ENCODE measurements at regions not wholly inside any gene's neighbourhood (a gene's known extent, or its start where the extent isn't known, plus 50 kb on each side); places are given as distances from the start of the nearest gene placed in this dataset.

DNA sequence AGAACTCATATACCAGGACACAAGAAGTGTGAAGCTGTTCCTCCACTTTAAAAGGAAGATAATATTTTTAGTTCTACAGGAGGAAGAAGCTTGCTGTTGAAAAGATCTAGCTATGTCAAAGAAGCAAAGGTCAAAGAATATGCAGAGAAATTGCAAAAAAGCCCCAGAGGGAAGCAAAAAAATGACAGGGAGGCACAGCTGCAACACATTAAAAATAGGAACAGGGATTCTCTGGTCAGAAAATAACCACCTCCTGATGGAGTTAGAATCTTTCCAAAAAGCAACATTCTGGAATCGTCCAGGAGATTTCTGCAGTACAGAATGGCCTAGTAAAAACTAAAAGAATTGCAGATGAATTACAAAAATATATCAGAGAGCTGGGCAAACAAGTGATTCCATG, 238.9 kb upstream of the PRMT6 start:
- intact Hi-C loops (cut with micrococcal nuclease), result no loop called here
- Histone ChIP-seq H3K36me3 (replicated peaks in 1 of 2; ENCODE audit: control extremely low read depth in 1 of 2, control insufficient read depth in 1 of 2, extremely low read depth in 1 of 2, insufficient read depth in 2 of 2, low read length in 1 of 2) (no peaks in the 10 kb centered on the region), H3K27ac (ENCODE audit: low read length in 2 of 2) (no peak overlapping the region), H3K9me3 (ENCODE audit: control extremely low read depth in 1 of 3, control insufficient read depth in 2 of 3, insufficient read depth in 1 of 3, low read length in 2 of 3) (no peaks in the 10 kb centered on the region), H3K4me2 (replicated peaks; ENCODE audit: low read depth, low read length, poor library complexity, severe bottlenecking) (no peak overlapping the region), H3K4me3 (ENCODE audit: control extremely low read depth in 1 of 5, extremely low read depth in 1 of 5, insufficient read depth in 1 of 5, low read depth in 2 of 5, low read length in 4 of 5) (no peak overlapping the region), H4K20me1 (ENCODE audit: control insufficient read depth, insufficient read depth, low read length, poor library complexity, severe bottlenecking) (no peaks in the 10 kb centered on the region), H2AFZ (ENCODE audit: insufficient read depth, low read depth, low read length, poor library complexity, severe bottlenecking) (no peak overlapping the region), H3K4me1 (ENCODE audit: control insufficient read depth in 2 of 2, insufficient read depth in 2 of 2, low read length in 2 of 2) (no peaks in the 10 kb centered on the region), H3K27me3 (replicated peaks in 1 of 4; ENCODE audit: control extremely low read depth in 1 of 4, control insufficient read depth in 3 of 4, insufficient read depth in 4 of 4, low read length in 3 of 4) (no peaks in the 10 kb centered on the region), H3K9ac (ENCODE audit: low read length) (no peak overlapping the region), H3K79me2 (ENCODE audit: control insufficient read depth, insufficient read depth, low read length) (no peaks in the 10 kb centered on the region)
- POLR2A ChIA-PET, result no interaction called here
- TF ChIP-seq EZH2 (IDR thresholded peaks at IDR 0.05; ENCODE audit: borderline replicate concordance, insufficient read depth, low read depth, low read length, poor library complexity, severe bottlenecking), result no peak
- TF ChIP-seq, protein P1, sequence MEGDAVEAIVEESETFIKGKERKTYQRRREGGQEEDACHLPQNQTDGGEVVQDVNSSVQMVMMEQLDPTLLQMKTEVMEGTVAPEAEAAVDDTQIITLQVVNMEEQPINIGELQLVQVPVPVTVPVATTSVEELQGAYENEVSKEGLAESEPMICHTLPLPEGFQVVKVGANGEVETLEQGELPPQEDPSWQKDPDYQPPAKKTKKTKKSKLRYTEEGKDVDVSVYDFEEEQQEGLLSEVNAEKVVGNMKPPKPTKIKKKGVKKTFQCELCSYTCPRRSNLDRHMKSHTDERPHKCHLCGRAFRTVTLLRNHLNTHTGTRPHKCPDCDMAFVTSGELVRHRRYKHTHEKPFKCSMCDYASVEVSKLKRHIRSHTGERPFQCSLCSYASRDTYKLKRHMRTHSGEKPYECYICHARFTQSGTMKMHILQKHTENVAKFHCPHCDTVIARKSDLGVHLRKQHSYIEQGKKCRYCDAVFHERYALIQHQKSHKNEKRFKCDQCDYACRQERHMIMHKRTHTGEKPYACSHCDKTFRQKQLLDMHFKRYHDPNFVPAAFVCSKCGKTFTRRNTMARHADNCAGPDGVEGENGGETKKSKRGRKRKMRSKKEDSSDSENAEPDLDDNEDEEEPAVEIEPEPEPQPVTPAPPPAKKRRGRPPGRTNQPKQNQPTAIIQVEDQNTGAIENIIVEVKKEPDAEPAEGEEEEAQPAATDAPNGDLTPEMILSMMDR (IDR thresholded peaks at IDR 0.05), result no peak
- WGBS (ENCODE audit: insufficient coverage), result 40% methylated on average over 1 of the region's 1 CpG
- Mint-ChIP-seq H3K4me3 (no peak overlapping the region), H3K4me1 (no peaks in the 10 kb centered on the region), H3K27me3 (no peaks in the 10 kb centered on the region), H3K9me3 (ENCODE audit: insufficient read depth) (peaks cover under 1% of the 10 kb centered on the region), H3K27ac (no peak overlapping the region)
- CTCF ChIA-PET, result no interaction called here
- DNase-seq (no peak), ATAC-seq (ENCODE audit: low read depth) (no peak)

DNA sequence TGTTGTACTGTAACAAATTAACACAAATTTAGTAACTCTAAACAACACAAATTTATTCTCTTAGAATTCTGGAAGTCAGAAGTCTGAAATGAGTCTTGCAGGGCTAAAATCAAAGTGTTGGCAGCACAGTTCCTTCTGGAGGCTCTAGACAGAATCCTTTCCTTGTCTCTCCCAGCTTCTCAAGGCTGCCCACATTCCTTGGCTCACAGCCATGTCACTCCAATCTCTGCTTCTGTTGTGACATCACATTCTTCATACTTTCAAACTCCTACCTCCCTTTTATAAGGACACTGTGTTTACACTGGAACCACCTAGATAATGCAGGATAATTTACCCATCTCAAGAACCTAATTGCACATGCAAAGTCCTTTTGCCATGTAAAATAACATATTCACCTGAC, 225.0 kb upstream of the PRMT6 start:
- H3K9me3 ChIP-seq (ENCODE audit: control extremely low read depth in 1 of 3, control insufficient read depth in 2 of 3, insufficient read depth in 1 of 3, low read length in 2 of 3), result no peaks in the 10 kb centered on the region
- ChIA-PET POLR2A (no interaction called here), CTCF (no interaction called here)
- Mint-ChIP-seq H3K27me3 (no peaks in the 10 kb centered on the region), H3K4me3 (no peak overlapping the region), H3K4me1 (no peaks in the 10 kb centered on the region), H3K27ac (no peak overlapping the region), H3K9me3 (ENCODE audit: insufficient read depth) (peaks cover 5% of the 10 kb centered on the region)
- no peaks in the 10 kb centered on the region for H3K27me3 ChIP-seq (replicated peaks in 1 of 4; ENCODE audit: control extremely low read depth in 1 of 4, control insufficient read depth in 3 of 4, insufficient read depth in 4 of 4, low read length in 3 of 4)
- no peak overlapping the region for H3K4me3 ChIP-seq (ENCODE audit: control extremely low read depth in 1 of 5, extremely low read depth in 1 of 5, insufficient read depth in 1 of 5, low read depth in 2 of 5, low read length in 4 of 5)
- H4K20me1 ChIP-seq (ENCODE audit: control insufficient read depth, insufficient read depth, low read length, poor library complexity, severe bottlenecking), result no peaks in the 10 kb centered on the region
- no peak overlapping the region for H2AFZ ChIP-seq (ENCODE audit: insufficient read depth, low read depth, low read length, poor library complexity, severe bottlenecking)
- ATAC-seq (ENCODE audit: low read depth), result no peak
- DNase-seq, result no peak
- no peaks in the 10 kb centered on the region for H3K79me2 ChIP-seq (ENCODE audit: control insufficient read depth, insufficient read depth, low read length)
- TF ChIP-seq, protein P1 (IDR thresholded peaks at IDR 0.05), result no peak
- TF ChIP-seq EZH2 (IDR thresholded peaks at IDR 0.05; ENCODE audit: borderline replicate concordance, insufficient read depth, low read depth, low read length, poor library complexity, severe bottlenecking), result no peak
- H3K9ac ChIP-seq (ENCODE audit: low read length), result no peak overlapping the region
- H3K4me1 ChIP-seq (ENCODE audit: control insufficient read depth in 2 of 2, insufficient read depth in 2 of 2, low read length in 2 of 2), result no peaks in the 10 kb centered on the region
- H3K4me2 ChIP-seq (replicated peaks; ENCODE audit: low read depth, low read length, poor library complexity, severe bottlenecking), result no peak overlapping the region
- H3K36me3 ChIP-seq (replicated peaks in 1 of 2; ENCODE audit: control extremely low read depth in 1 of 2, control insufficient read depth in 1 of 2, extremely low read depth in 1 of 2, insufficient read depth in 2 of 2, low read length in 1 of 2), result no peaks in the 10 kb centered on the region
- intact Hi-C loops (cut with micrococcal nuclease), result no loop called here
- H3K27ac ChIP-seq (ENCODE audit: low read length in 2 of 2), result no peak overlapping the region
